Stromal cell of bone marrow (primary cell): ENCODE measurements at regions not wholly inside any gene's neighbourhood (a gene's known extent, or its start where the extent isn't known, plus 50 kb on each side); places are given as distances from the start of the nearest gene placed in this dataset.
"Not testable (repeated sequence)": the region's sequence is repeated elsewhere in the genome, so short reads cannot be mapped to it uniquely, and the experiment has no call there.

Experiments used
- DNase-seq: peaks from one replicate; pipeline ENCODE4 v3.0.0-alpha.2; 2012; ENCODE audit warnings: low read depth

- no peak for DNase-seq
Observed at GRCh38 chr12:84135586-84136279, 776.9 kb downstream of the SLC6A15 start.

GRCh38 chr12:84134797-84135366 lies 777.7 kb downstream of the SLC6A15 start:
- DNase-seq: no peak

GRCh38 chr12:84131076-84131475 lies 781.5 kb downstream of the SLC6A15 start:
- DNase-seq: peak; percentile 2

DNA sequence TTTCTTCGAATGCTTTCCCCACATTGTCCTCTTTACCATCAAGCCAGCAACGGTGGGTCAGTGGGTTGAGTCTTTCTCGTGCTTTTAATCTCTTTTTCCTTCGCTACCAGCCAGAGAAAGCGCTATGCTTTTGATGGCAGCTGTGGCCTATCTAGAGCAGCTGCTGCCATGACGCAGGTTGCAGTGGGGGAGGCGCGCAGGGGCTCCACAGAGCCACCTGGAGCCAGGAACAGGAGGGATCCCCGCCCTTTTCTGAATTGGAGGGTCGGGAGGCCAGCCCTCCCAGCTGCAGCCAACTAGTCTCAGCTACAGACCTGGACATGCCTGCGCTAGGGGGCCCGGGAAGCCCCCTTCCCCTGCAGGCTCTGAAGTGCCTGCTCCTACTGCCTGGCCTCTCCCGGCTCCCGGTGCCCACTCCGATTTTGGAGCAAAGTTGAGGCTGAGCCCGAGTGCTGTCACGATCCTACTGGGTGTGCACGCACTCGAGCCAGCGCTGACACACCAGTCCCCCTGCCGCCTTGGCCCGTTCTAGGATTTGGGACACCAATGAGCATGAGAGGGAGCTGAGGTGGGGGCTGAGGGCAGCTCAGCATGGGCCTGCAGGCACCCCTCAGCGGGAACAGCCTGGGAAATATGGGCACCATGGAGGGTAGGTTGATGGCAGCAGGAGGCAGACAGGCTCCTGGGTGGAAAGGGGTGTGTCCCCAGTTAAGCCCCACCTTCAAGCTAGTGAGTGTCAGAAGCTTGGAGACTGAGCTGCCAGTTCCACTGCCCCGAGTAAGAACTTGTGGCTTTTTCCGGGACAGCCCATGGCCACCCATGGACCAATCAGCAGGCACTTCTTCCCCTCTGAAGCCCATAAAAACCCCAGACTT lies 784.2 kb downstream of the SLC6A15 start:
- DNase-seq: no peak

GRCh38 chr12:84124211-84124610 lies 788.4 kb downstream of the SLC6A15 start:
- DNase-seq: no peak

DNA sequence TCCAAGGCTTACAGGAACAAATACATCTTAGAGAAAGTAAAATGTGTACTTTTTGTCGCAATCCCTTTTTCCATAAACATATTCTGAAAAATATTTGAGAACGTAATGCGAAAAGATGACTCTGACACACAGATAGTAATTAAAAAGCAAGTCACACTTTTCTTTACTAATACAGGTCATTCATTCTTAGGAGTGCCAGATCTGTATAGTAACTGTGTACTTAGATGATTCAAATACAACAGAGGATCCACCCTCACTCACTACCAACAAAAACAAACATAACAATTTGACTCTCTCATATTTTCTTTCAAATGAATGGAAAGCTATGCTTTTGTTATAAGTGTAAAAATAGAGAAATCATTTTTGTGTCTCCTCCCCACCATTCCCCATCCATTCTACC lies 795.4 kb downstream of the SLC6A15 start:
- no peak for DNase-seq

DNA sequence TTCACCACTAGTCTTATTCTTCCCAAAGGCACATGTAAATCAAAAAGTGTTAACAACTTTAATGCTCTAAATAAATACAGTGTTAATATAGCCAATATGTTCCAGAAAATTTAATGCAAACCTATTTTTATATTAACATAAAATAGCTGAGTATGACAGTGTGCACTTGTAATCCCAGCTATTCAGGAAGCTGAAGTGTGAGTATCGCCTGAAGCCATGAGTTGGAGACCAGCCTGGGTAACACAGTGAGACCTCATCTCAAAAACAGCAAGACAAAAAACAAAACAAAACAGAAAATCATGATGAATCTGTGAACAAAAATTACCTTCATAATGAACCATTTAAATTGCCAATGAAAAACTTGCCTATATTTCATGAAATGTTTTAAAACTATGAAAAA lies 798.9 kb downstream of the SLC6A15 start:
- no peak for DNase-seq

DNA sequence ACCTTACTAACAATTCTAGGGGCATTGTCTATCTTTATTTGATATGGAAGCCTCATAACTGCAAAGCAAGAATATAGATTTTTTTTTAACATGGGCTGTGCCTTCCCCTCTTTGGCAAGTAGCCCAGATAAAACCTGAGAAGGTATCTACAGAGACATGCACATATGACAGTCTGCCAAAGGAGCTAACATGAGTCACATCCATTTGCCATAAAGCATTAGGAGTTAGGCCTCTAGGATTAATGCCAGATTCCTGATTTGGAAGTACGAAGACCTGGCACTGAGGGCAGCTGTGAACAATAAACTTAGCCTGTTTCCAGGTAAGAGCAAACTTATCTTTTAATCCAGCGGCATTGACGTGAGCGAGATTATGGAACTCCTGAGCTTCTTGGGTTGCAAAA lies 808.7 kb downstream of the SLC6A15 start:
- not testable (repeated sequence) for DNase-seq

DNA sequence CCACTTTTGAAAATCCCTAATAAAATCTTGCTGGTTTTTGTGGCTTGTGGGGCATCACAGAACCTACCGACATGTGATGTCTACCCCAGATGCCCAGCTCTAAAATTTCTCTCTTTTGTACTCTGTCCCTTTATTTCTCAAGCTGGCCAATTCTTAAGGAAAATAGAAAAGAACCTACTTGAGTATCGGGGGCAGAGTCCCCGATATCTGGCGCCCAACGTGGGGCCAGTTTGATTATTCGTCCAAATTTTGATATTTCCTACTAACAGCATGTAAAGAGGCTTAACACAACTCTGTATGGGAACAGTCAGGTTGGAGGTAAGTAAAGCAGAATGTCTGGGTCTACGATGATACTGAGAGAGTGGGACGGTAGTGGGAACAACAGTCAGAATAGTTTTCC lies 810.6 kb downstream of the SLC6A15 start:
- not testable (repeated sequence) for DNase-seq

GRCh38 chr12:84099591-84099990 lies 813.0 kb downstream of the SLC6A15 start:
- DNase-seq: not testable (repeated sequence)

- no peak for DNase-seq
Observed at GRCh38 chr12:84091651-84092050, 820.9 kb downstream of the SLC6A15 start.

- no peak for DNase-seq
Observed at GRCh38 chr12:84089356-84089755, 823.2 kb downstream of the SLC6A15 start.

- DNase-seq: no peak
Observed at GRCh38 chr12:84085046-84085445, 827.6 kb downstream of the SLC6A15 start.

DNA sequence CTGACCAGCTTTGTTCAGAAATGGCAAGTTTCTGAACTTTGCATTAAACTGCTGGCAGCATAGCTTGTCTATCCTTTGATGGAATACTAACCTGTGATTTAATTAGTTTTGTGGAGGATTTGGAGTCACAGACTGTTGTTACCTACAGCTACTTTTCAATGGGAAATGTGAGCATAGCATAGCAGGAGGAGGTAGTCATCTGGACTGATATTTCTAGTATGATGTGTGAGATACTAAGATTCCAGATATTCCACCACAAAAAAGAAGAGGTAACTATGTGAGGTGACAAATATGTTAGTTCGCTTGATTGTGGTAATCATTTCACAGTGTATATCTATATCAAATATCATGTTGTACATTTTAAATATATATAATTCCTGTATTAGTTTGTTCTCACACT lies 833.0 kb downstream of the SLC6A15 start:
- DNase-seq: no peak

DNA sequence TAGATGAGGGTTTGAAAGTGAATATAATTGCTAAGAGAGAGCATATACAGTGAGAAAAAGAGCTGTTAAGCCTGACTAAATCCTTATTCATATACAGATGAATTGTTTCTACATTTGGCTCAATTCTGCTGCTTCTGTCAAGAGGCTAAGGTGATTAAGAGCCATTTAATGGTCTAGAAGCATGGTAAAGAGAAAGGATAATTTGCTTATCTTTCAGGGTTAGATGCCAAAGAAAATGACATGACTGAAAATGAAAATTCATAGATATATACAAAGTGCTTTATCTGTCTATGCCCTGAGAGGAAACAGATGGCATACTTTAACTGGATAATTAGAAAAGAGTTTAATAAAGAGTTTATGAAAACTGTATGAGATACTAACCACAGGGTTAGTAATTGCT lies 834.9 kb downstream of the SLC6A15 start:
- DNase-seq: no peak

DNA sequence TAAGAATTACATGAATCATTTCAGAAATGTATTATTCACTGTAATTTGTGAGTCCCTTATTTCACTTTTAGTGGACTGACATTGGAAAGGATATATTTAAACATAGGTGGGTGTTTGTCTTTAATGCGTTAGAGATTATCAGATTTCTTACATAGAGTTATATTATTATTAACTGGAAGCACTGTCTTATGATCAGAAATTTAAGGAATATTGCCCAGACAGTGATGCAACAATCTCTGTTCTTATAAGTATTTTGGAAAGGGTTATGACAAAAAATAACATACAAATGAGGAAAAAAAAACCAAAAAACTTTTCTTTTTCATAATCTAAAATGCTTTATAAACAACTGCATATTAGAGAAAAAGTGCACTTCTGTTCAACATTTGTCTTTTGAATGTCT lies 836.6 kb downstream of the SLC6A15 start:
- no peak for DNase-seq

DNA sequence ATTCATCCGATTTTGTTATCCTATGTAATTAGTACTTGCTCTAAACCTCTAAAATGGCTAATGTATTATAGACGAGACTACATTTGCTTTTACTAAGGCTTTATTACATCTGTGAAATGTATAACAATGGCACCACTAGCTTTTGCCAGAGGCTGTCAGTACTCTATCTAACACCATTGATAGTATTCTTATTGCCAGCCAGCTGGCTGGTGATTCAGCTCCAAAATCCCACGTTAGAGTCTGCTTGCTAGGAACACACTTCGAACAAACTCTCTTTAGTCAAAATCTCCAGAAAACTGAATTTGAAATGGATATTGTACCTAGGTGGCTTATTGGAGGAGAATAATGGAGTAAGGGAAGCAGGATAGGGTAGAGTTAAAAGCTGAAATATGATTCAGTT lies 839.2 kb downstream of the SLC6A15 start:
- no peak for DNase-seq

GRCh38 chr12:84072961-84073360 lies 839.6 kb downstream of the SLC6A15 start:
- DNase-seq: no peak

DNA sequence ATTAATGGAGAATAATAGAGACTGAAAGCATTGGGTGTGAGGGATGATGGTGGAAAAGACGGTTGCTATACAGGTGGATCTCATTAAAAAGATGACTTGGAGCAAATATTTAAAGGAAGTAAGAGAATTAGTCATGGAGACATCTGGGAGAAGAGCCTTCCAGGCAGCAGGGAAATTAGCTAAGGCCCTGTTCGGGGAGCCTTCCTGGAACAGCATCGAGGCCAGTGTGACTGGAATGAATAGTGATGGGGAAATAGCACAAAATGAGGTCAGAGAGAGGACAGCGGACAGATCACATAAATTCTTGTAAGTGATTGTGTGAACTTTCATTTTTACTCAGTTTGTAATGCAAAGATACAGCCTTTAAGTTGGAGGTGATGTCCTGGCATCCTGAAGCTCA lies 842.3 kb downstream of the SLC6A15 start:
- peak; percentile 10 for DNase-seq

DNA sequence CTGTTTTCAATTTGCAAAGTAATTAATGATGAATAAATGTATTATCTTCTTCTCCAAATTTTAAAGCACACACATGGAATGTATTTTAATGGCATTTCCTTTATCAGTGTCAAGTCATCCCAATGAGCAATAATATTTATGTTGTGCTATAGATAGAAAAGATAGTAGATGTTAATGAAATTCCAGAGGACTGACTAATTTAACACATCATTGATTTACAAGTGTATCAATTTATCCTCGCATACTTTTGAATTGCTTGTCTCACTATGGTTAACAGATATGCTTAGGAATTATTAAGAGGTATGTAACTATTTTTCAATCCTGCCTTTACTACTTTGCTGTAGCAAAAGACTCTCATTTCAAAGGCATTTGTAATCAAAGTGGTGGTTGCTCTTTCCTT lies 842.9 kb downstream of the SLC6A15 start:
- no peak for DNase-seq

DNA sequence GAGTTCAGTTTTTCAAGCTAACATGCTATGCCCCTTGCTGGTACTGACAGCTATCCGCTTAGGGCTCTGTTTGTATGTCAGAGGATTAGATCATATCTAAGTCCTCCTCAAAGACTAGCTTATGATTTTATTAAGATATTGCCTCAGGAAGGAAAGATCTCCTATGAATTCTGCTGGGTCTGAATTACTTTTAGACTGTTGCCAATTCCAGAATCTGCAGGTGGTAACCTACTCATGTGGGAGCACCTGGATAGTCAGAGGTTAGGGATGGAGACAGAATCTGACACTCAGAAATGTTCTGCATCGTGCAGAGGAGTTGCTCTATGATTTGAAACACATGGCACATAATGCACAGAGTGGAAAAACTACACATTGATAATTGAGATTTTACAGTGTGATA lies 843.4 kb downstream of the SLC6A15 start:
- DNase-seq: no peak

DNA sequence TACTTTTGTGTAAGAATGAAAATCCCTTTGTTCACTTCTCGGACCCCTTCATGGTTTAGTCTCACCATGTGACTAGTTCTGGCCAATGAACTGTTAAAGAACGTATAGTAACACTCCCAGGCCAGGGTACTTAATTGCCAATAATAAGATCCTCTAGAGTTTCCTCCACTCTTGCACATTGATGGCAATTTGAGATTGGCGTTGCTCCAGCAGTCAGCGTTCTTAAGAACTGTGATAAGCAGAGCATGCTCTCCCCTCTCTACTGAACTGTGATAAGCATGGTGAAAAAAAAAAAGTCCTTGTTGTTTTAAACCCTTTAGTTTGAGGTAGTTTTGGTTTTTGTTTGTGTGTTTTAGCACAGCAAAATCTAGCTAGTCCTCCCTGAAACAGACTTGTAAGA lies 854.5 kb downstream of the SLC6A15 start:
- no peak for DNase-seq

DNA sequence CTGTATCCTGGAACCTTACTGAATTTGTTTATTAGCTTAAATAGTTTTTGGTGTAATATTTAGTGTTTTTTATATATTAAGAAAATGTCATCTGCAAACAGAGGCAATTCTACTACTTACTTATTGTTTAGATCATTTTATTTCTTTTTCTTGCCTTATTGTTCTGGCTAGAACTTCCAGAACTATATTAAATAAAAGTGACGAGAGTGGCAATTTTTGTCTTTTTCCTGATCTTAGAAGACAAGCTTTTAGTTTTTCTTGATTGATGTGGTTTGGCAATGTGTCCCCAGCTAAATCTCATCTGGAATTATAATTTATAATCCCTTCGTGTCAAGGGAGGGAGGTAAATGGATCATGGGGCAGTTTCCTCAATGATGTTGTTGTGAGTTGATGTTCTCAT lies 857.8 kb downstream of the SLC6A15 start:
- no peak for DNase-seq
